ENCODE measurements at regions not wholly inside any gene's neighbourhood (a gene's known extent, or its start where the extent isn't known, plus 50 kb on each side); places are given as distances from the start of the nearest gene placed in this dataset.
"Not testable (repeated sequence)": the region's sequence is repeated elsewhere in the genome, so short reads cannot be mapped to it uniquely, and the experiment has no call there.

DNA sequence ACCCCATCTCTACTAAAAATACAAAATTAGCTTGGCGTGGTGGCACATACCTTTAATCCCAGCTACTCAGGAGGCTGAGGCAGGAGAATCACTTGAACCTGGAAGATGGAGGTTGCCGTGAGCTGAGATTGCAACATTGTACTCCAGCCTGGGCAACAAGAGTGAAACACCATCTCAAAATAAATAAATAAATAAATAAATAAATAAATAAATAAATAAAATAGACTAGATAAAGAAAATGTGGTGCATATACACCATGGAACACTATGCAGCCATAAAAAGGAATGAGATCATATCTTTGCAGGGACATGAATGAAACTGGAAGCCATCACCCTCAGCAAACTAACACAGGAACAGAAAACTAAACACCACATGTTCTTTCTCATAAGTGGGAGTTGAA is 110.4 kb downstream of the YIPF5 start:
- H3K9me3 Mint-ChIP-seq: peaks cover 11 to 27% (median 17%) of the 10 kb centered on the region in 7 donors
- H3K4me1 Mint-ChIP-seq; H3K36me3 Mint-ChIP-seq; H3K9ac ChIP-seq (ENCODE audit: insufficient read depth, low read length, poor library complexity, severe bottlenecking); H3K9me3 ChIP-seq (replicated peaks in 1 of 2; ENCODE audit: control insufficient read depth in 1 of 2, insufficient read depth in 1 of 2, low read length in 2 of 2); H3K36me3 ChIP-seq (replicated peaks in 1 of 2; ENCODE audit: control insufficient read depth in 1 of 2, insufficient read depth in 2 of 2, low read length in 2 of 2); H2AFZ ChIP-seq (ENCODE audit: insufficient read depth, low read depth, low read length, poor library complexity, severe bottlenecking); H3K27ac ChIP-seq (ENCODE audit: low read depth in 1 of 2, low read length in 2 of 2); H3K4me1 ChIP-seq (ENCODE audit: control insufficient read depth in 1 of 2, insufficient read depth in 2 of 2, low read length in 2 of 2); intact Hi-C loops (cut with micrococcal nuclease); H3K4me2 ChIP-seq (replicated peaks; ENCODE audit: extremely low read depth, low read length, poor library complexity, severe bottlenecking); DNase-seq; H3K79me2 ChIP-seq (ENCODE audit: insufficient read depth, low read length); H3K27me3 ChIP-seq (ENCODE audit: control insufficient read depth in 2 of 2, insufficient read depth in 2 of 2, low read length in 2 of 2); H3K27ac Mint-ChIP-seq; H3K27me3 Mint-ChIP-seq (ENCODE audit: low read depth in 3 of 3); H4K20me1 ChIP-seq (ENCODE audit: insufficient read depth, low read length); H3K4me3 ChIP-seq (replicated peaks in 1 of 3; ENCODE audit: low read depth in 2 of 3, low read length in 3 of 3); H3K4me3 Mint-ChIP-seq: not testable (repeated sequence)
- WGBS (ENCODE audit: insufficient coverage): no CpG with 5 or more reads among the region's 2 CpGs

DNA sequence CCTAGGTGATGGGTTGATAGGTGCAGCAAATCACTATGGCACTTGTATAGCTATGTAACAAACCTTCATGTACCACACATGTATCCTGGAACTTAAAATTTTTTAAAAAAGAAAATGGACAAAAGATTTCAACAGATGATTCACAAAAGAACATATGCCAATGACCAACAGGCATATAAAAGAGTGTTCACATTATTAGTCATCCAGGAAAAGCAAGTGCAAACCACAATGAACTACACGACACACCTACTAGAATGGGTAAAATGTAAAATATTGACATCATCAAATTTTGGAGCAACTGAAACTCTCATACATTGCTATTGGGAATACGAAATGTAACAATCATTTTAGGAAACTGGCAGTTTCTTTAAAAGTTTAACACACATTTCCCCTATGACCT is 109.9 kb downstream of the YIPF5 start:
- Histone ChIP-seq H3K27me3 (ENCODE audit: control insufficient read depth in 2 of 2, insufficient read depth in 2 of 2, low read length in 2 of 2) (no peaks in the 10 kb centered on the region), H3K4me1 (ENCODE audit: control insufficient read depth in 1 of 2, insufficient read depth in 2 of 2, low read length in 2 of 2) (no peaks in the 10 kb centered on the region), H3K9me3 (replicated peaks in 1 of 2; ENCODE audit: control insufficient read depth in 1 of 2, insufficient read depth in 1 of 2, low read length in 2 of 2) (peaks cover 0 to 3% of the 10 kb centered on the region in 2 donors), H2AFZ (ENCODE audit: insufficient read depth, low read depth, low read length, poor library complexity, severe bottlenecking) (no peak overlapping the region), H3K4me2 (replicated peaks; ENCODE audit: extremely low read depth, low read length, poor library complexity, severe bottlenecking) (no peak overlapping the region), H3K4me3 (replicated peaks in 1 of 3; ENCODE audit: low read depth in 2 of 3, low read length in 3 of 3) (no peak overlapping the region), H3K36me3 (replicated peaks in 1 of 2; ENCODE audit: control insufficient read depth in 1 of 2, insufficient read depth in 2 of 2, low read length in 2 of 2) (no peaks in the 10 kb centered on the region), H4K20me1 (ENCODE audit: insufficient read depth, low read length) (no peaks in the 10 kb centered on the region), H3K79me2 (ENCODE audit: insufficient read depth, low read length) (no peaks in the 10 kb centered on the region), H3K27ac (ENCODE audit: low read depth in 1 of 2, low read length in 2 of 2) (no peak overlapping the region), H3K9ac (ENCODE audit: insufficient read depth, low read length, poor library complexity, severe bottlenecking) (no peak overlapping the region)
- intact Hi-C loops (cut with micrococcal nuclease): no loop called here
- Mint-ChIP-seq H3K36me3 (no peaks in the 10 kb centered on the region), H3K27me3 (ENCODE audit: low read depth in 3 of 3) (peaks cover 0 to 3% (median 2%) of the 10 kb centered on the region in 3 donors), H3K4me3 (no peak overlapping the region), H3K9me3 (peaks cover 7 to 23% (median 14%) of the 10 kb centered on the region in 7 donors), H3K4me1 (no peaks in the 10 kb centered on the region), H3K27ac (no peak overlapping the region)
- TF ChIP-seq, protein P1, sequence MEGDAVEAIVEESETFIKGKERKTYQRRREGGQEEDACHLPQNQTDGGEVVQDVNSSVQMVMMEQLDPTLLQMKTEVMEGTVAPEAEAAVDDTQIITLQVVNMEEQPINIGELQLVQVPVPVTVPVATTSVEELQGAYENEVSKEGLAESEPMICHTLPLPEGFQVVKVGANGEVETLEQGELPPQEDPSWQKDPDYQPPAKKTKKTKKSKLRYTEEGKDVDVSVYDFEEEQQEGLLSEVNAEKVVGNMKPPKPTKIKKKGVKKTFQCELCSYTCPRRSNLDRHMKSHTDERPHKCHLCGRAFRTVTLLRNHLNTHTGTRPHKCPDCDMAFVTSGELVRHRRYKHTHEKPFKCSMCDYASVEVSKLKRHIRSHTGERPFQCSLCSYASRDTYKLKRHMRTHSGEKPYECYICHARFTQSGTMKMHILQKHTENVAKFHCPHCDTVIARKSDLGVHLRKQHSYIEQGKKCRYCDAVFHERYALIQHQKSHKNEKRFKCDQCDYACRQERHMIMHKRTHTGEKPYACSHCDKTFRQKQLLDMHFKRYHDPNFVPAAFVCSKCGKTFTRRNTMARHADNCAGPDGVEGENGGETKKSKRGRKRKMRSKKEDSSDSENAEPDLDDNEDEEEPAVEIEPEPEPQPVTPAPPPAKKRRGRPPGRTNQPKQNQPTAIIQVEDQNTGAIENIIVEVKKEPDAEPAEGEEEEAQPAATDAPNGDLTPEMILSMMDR (IDR thresholded peaks at IDR 0.05): no peak
- no CpG with 5 or more reads among the region's 2 CpGs for WGBS (ENCODE audit: insufficient coverage)
- no peak for DNase-seq
